Nephron progenitor cell (in vitro differentiated cells): ENCODE measurements at regions not wholly inside any gene's neighbourhood (a gene's known extent, or its start where the extent isn't known, plus 50 kb on each side); places are given as distances from the start of the nearest gene placed in this dataset.

Experiments
- DNase-seq: peaks from one replicate; pipeline ENCODE4 v3.0.0; 2021
- H3K27ac Mint-ChIP-seq: 2 replicates; pipeline ENCODE4 v1.8.0; 2021; ENCODE audit warnings: mild to moderate bottlenecking, moderate library complexity, mixed read lengths
- H3K27me3 Mint-ChIP-seq: 2 replicates; pipeline ENCODE4 v1.8.0; 2021; ENCODE audit warnings: mild to moderate bottlenecking, low read depth, mixed read lengths; ENCODE audit not compliant: poor library complexity
- H3K36me3 Mint-ChIP-seq: 2 replicates; pipeline ENCODE4 v1.8.0; 2021; ENCODE audit warnings: low read depth, mixed read lengths
- H3K4me1 Mint-ChIP-seq: 2 replicates; pipeline ENCODE4 v1.8.0; 2021; ENCODE audit warnings: mixed read lengths
- H3K4me3 Mint-ChIP-seq: 2 replicates; pipeline ENCODE4 v1.8.0; 2021; ENCODE audit warnings: mild to moderate bottlenecking, moderate library complexity, mixed read lengths
- H3K9me3 Mint-ChIP-seq: 2 replicates; pipeline ENCODE4 v1.8.0; 2021; ENCODE audit warnings: mild to moderate bottlenecking, moderate library complexity, mixed read lengths
- TF ChIP-seq, protein P1 (sequence below): fragments of 200-600 bp; sonication (generic); IDR thresholded peaks from 2 replicates; pipeline ENCODE4 v1.5.0; 2021; ENCODE audit warnings: antibody characterized with exemption

GRCh38 chr5:167463939-167464338, 827.5 kb upstream of the WWC1 start:
- TF ChIP-seq, protein P1, sequence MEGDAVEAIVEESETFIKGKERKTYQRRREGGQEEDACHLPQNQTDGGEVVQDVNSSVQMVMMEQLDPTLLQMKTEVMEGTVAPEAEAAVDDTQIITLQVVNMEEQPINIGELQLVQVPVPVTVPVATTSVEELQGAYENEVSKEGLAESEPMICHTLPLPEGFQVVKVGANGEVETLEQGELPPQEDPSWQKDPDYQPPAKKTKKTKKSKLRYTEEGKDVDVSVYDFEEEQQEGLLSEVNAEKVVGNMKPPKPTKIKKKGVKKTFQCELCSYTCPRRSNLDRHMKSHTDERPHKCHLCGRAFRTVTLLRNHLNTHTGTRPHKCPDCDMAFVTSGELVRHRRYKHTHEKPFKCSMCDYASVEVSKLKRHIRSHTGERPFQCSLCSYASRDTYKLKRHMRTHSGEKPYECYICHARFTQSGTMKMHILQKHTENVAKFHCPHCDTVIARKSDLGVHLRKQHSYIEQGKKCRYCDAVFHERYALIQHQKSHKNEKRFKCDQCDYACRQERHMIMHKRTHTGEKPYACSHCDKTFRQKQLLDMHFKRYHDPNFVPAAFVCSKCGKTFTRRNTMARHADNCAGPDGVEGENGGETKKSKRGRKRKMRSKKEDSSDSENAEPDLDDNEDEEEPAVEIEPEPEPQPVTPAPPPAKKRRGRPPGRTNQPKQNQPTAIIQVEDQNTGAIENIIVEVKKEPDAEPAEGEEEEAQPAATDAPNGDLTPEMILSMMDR, result no peak
- no peaks in the 10 kb centered on the region for H3K4me1 Mint-ChIP-seq
- no peak for DNase-seq
- H3K27ac Mint-ChIP-seq, result no peak overlapping the region
- peaks cover 9% of the 10 kb centered on the region for H3K9me3 Mint-ChIP-seq
- H3K27me3 Mint-ChIP-seq, result peaks cover 4% of the 10 kb centered on the region
- H3K36me3 Mint-ChIP-seq, result peaks cover 4% of the 10 kb centered on the region
- no peak overlapping the region for H3K4me3 Mint-ChIP-seq

DNA sequence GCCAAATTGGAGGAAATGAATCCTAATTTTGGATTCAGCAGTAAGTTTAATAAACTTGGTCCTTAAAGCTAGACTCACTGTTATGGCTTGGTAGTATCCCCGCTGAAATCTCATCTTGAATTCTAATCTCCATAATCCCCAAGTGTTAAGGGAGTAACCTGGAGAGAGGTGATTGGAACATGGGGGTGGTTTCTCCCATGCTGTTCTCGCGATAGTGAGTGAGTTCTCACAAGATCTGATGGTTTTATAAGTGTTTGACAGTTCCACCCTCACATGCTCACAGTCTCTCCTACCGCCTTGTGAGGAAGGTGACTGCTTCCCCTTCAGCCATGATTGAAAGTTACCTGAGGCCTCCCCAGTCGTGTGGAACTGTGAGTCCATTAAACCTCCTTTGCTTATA, 824.5 kb upstream of the WWC1 start:
- peaks cover 9% of the 10 kb centered on the region for H3K9me3 Mint-ChIP-seq
- no peak overlapping the region for H3K27ac Mint-ChIP-seq
- peaks cover 4% of the 10 kb centered on the region for H3K36me3 Mint-ChIP-seq
- TF ChIP-seq, protein P1, result no peak
- no peaks in the 10 kb centered on the region for H3K4me1 Mint-ChIP-seq
- no peak for DNase-seq
- peaks cover 4% of the 10 kb centered on the region for H3K27me3 Mint-ChIP-seq
- no peak overlapping the region for H3K4me3 Mint-ChIP-seq

DNA sequence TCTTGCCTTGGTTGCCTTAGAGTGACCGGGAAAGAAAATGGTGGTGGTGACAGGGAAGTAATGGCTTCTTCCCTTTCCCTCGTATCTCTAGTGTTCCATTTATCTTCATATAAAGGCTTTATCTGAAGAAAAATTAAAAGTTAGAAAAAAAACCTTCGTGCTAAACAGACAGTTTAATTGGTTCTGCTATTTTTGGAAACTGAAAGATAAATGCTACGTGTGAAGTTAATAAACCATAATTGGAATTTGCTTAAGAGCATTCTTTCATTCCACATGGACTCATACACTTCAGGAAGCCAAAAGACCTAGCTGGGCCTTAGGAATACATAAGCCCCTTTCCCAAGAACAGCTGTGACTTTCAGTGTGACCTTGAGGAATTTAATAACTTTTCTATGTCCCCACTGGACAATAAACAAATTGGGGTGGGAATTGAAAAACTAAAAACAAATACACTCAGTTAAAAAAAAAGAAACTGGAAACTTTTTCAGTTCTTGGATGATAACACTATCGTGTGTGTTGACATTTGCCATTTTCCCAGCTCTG, 818.8 kb upstream of the WWC1 start:
- H3K4me1 Mint-ChIP-seq, result no peaks in the 10 kb centered on the region

GRCh38 chr5:167478188-167478587, 813.3 kb upstream of the WWC1 start:
- H3K4me1 Mint-ChIP-seq, result peaks cover 6% of the 10 kb centered on the region
- no peak overlapping the region for H3K27ac Mint-ChIP-seq
- no peaks in the 10 kb centered on the region for H3K36me3 Mint-ChIP-seq
- H3K4me3 Mint-ChIP-seq, result no peak overlapping the region
- no peaks in the 10 kb centered on the region for H3K9me3 Mint-ChIP-seq
- TF ChIP-seq, protein P1, result no peak
- DNase-seq, result no peak
- no peaks in the 10 kb centered on the region for H3K27me3 Mint-ChIP-seq

More for the DNA sequence above, 818.8 kb upstream of the WWC1 start:
- Mint-ChIP-seq H3K27me3 (no peaks in the 10 kb centered on the region), H3K4me3 (no peak overlapping the region), H3K9me3 (no peaks in the 10 kb centered on the region), H3K36me3 (no peaks in the 10 kb centered on the region), H3K27ac (no peak overlapping the region)
- TF ChIP-seq, protein P1, result no peak
- DNase-seq, result no peak

- no peak overlapping the region for H3K27ac Mint-ChIP-seq
- DNase-seq, result no peak
- peaks cover 8% of the 10 kb centered on the region for H3K4me1 Mint-ChIP-seq
- H3K27me3 Mint-ChIP-seq, result no peaks in the 10 kb centered on the region
- TF ChIP-seq, protein P1, result no peak
- H3K36me3 Mint-ChIP-seq, result no peaks in the 10 kb centered on the region
- no peaks in the 10 kb centered on the region for H3K9me3 Mint-ChIP-seq
- no peak overlapping the region for H3K4me3 Mint-ChIP-seq
Observed at GRCh38 chr5:167479779-167480178, 811.7 kb upstream of the WWC1 start.

DNA sequence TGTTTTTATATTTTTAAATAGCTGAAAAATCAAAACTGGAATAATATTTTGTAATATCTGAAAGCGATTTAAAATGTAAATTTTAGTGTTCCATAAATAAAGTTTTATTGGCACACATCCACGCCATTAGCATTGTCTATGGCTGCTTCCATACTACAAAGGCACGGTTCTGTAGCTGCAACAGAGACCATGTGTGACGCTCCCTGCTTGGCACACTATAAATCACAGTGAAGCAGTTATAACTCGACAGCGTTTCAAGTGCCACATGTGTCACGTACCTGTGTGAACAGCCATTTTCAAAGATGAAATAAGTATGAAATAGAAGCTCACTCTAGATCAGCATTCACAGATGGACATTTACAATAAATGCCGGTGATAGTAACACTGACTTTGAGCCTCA, 810.1 kb upstream of the WWC1 start:
- TF ChIP-seq, protein P1, result no peak
- Mint-ChIP-seq H3K27ac (no peak overlapping the region), H3K4me3 (no peak overlapping the region), H3K36me3 (no peaks in the 10 kb centered on the region), H3K9me3 (no peaks in the 10 kb centered on the region), H3K27me3 (no peaks in the 10 kb centered on the region), H3K4me1 (peaks cover 8% of the 10 kb centered on the region)
- DNase-seq, result no peak
